ENCODE measurements at regions not wholly inside any gene's neighbourhood (a gene's known extent, or its start where the extent isn't known, plus 50 kb on each side); places are given as distances from the start of the nearest gene placed in this dataset.
A peak's percentile ranks its signal among the peaks of the same experiment; 100 is the strongest.

GRCh38 chr9:74366111-74366510 is 131.0 kb upstream of the RORB start:
- CTCF ChIA-PET, result no interaction called here
- POLR2A ChIA-PET, result no interaction called here
- TF ChIP-seq CTCF (IDR thresholded peaks at IDR 0.05; ENCODE audit: control extremely low read depth, extremely low read depth, low read depth, missing control alignments), result no peak
- no peak for DNase-seq (ENCODE audit: extremely low spot score)

- DNase-seq (ENCODE audit: extremely low spot score), result no peak
- no peak for TF ChIP-seq CTCF (IDR thresholded peaks at IDR 0.05; ENCODE audit: control extremely low read depth, extremely low read depth, low read depth, missing control alignments)
- ChIA-PET POLR2A (no interaction called here), CTCF (no interaction called here)
Observed at GRCh38 chr9:74369844-74370243, 127.3 kb upstream of the RORB start.

GRCh38 chr9:74373348-74373747 is 123.8 kb upstream of the RORB start:
- ChIA-PET CTCF (interaction anchor here (1.0 kb wide), 1 partner anchor 10 kb away, joined by 3 read pairs; no protein-coding TSS in a partner anchor), POLR2A (no interaction called here)
- no peak for DNase-seq (ENCODE audit: extremely low spot score)
- no peak for TF ChIP-seq CTCF (IDR thresholded peaks at IDR 0.05; ENCODE audit: control extremely low read depth, extremely low read depth, low read depth, missing control alignments)

GRCh38 chr9:74379718-74380117 is 117.4 kb upstream of the RORB start:
- DNase-seq (ENCODE audit: extremely low spot score), result no peak
- ChIA-PET CTCF (interaction anchor here (0.7 to 2.2 kb wide), 4 partner anchors 38 to 1179 kb away, joined by 3 to 10 read pairs (median 4); no protein-coding TSS in a partner anchor), POLR2A (no interaction called here)
- TF ChIP-seq CTCF (IDR thresholded peaks at IDR 0.05; ENCODE audit: control extremely low read depth, extremely low read depth, low read depth, missing control alignments), result peak; percentile 32

GRCh38 chr9:74391816-74392215 is 105.3 kb upstream of the RORB start:
- POLR2A ChIA-PET, result no interaction called here
- no peak for TF ChIP-seq CTCF (IDR thresholded peaks at IDR 0.05; ENCODE audit: control extremely low read depth, extremely low read depth, low read depth, missing control alignments)
- no peak for DNase-seq (ENCODE audit: extremely low spot score)
- CTCF ChIA-PET, result no interaction called here

GRCh38 chr9:74403581-74403980 is 93.6 kb upstream of the RORB start:
- no peak for TF ChIP-seq CTCF (IDR thresholded peaks at IDR 0.05; ENCODE audit: control extremely low read depth, extremely low read depth, low read depth, missing control alignments)
- DNase-seq (ENCODE audit: extremely low spot score), result no peak
- CTCF ChIA-PET, result no interaction called here
- POLR2A ChIA-PET, result no interaction called here

GRCh38 chr9:74404620-74405019 is 92.5 kb upstream of the RORB start:
- no peak for DNase-seq (ENCODE audit: extremely low spot score)
- ChIA-PET POLR2A (no interaction called here), CTCF (interaction anchor here (1.5 kb wide), 1 partner anchor 10 kb away, joined by 3 read pairs; no protein-coding TSS in a partner anchor)
- TF ChIP-seq CTCF (IDR thresholded peaks at IDR 0.05; ENCODE audit: control extremely low read depth, extremely low read depth, low read depth, missing control alignments), result no peak
